GM12878 (cell line): ENCODE measurements at regions not wholly inside any gene's neighbourhood (a gene's known extent, or its start where the extent isn't known, plus 50 kb on each side); places are given as distances from the start of the nearest gene placed in this dataset.

ENCODE experiments used
- ATAC-seq: fragments of 200-7000 bp; cut with Tn5 transposase; 3 replicates; pipeline ENCODE4 v1.9.1; 2020; ENCODE audit warnings: mild to moderate bottlenecking, moderate library complexity
- BruUV-seq: library from RNA; stranded (reverse); fragments of 400-500 nt; replicated peaks from 2 replicates; lab custom pipeline; 2021; lab: Mats Ljungman, UMichigan
- CTCF ChIA-PET: fragments of 300-600 bp; sonication (Branson Sonifier 250); formaldehyde crosslinking; extraction: SDS; loops from one replicate; lab custom pipeline; 2021; ENCODE audit warnings: inconsistent platforms; lab: Yijun Ruan, JAX
- POLR2A ChIA-PET: fragments of 350-600 bp; formaldehyde crosslinking; extraction: SDS; loops from one replicate; lab custom pipeline; 2021; ENCODE audit warnings: inconsistent platforms; lab: Charles Lee
- RAD21 ChIA-PET: fragments of 300-600 bp; sonication (Branson Sonifier 250); formaldehyde crosslinking; loops from one replicate; lab custom pipeline; 2023; ENCODE audit warnings: antibody characterized with exemption; ENCODE audit not compliant: unreplicated experiment; lab: Charles Lee
- SMC1A ChIA-PET: fragments of 300-600 bp; sonication (Branson Sonifier 250); formaldehyde crosslinking; loops from one replicate; lab custom pipeline; 2023; ENCODE audit not compliant: unreplicated experiment, uncharacterized antibody; lab: Charles Lee
- DNase-seq: peaks from one replicate; pipeline ENCODE4 v3.0.0-alpha.2; 2011; ENCODE audit warnings: low read depth, low spot score
- FAIRE-seq: peaks from 3 replicates; lab custom pipeline; 2011; peaks lifted over from hg19 to GRCh38; lab: Jason Lieb, UNC
- H2AFZ ChIP-seq: 2 replicates; pipeline ENCODE4 v1.6.0; 2011; ENCODE audit warnings: low read depth, low read length, control low read depth; ENCODE audit not compliant: control insufficient read depth
- H3K27ac ChIP-seq: 2 replicates; pipeline ENCODE4 v1.5.1; 2011; ENCODE audit warnings: control low read depth; ENCODE audit not compliant: control insufficient read depth, insufficient read depth
- H3K27me3 ChIP-seq, 2 experiments: replicated peaks in 1 of 2; 2 replicates each; pipeline versions ENCODE4 v1.6.0 to v1.6.1; 2011; ENCODE audit warnings: low read length in 1 of 2; ENCODE audit not compliant: control insufficient read depth in 2 of 2, insufficient read depth in 2 of 2
- H3K36me3 ChIP-seq, 2 experiments: 2 replicates each; pipeline ENCODE4 v1.5.1; 2011; ENCODE audit warnings: low read length in 1 of 2; ENCODE audit not compliant: control insufficient read depth in 2 of 2, insufficient read depth in 2 of 2
- H3K4me1 ChIP-seq: 2 replicates; pipeline ENCODE4 v1.6.1; 2011; ENCODE audit warnings: mild to moderate bottlenecking, low read length, moderate library complexity, mixed read lengths; ENCODE audit not compliant: control insufficient read depth, insufficient read depth
- H3K4me2 ChIP-seq: 2 replicates; pipeline ENCODE4 v1.6.0; 2011; ENCODE audit warnings: control low read depth; ENCODE audit not compliant: control insufficient read depth, insufficient read depth
- H3K4me3 ChIP-seq: fragments of 200-600 bp; sonication (generic); 2 replicates; pipeline ENCODE4 v1.5.1; 2016
- H3K79me2 ChIP-seq: 2 replicates; pipeline ENCODE4 v1.6.0; 2011; ENCODE audit warnings: low read length; ENCODE audit not compliant: control insufficient read depth, insufficient read depth
- H3K9ac ChIP-seq: 2 replicates; pipeline ENCODE4 v1.8.0; 2011; ENCODE audit warnings: low read length, control low read depth, mixed read lengths; ENCODE audit not compliant: control insufficient read depth, insufficient read depth
- H3K9me3 ChIP-seq: replicated peaks from 3 replicates; pipeline ENCODE4 v1.5.1; 2011; ENCODE audit warnings: mild to moderate bottlenecking, low read length; ENCODE audit not compliant: control insufficient read depth, insufficient read depth
- H4K20me1 ChIP-seq: 2 replicates; pipeline ENCODE4 v1.6.0; 2011; ENCODE audit not compliant: control insufficient read depth, insufficient read depth
- ATF7 ChIP-seq: fragments of 450-650 bp; IDR thresholded peaks from 2 replicates; pipeline ENCODE4 v1.6.1; 2016; ENCODE audit warnings: low read depth, mild to moderate bottlenecking
- CEBPZ ChIP-seq: fragments of 150-350 bp; IDR thresholded peaks from 2 replicates; pipeline ENCODE4 v1.6.1; 2016; ENCODE audit warnings: low read depth, low read length
- CREM ChIP-seq: IDR thresholded peaks from 2 replicates; pipeline ENCODE4 v1.6.1; 2014; ENCODE audit warnings: antibody characterized with exemption, low read depth
- EGR1 ChIP-seq, 2 experiments: IDR thresholded peaks; 1 replicate in 1 of 2; 2 replicates in 1 of 2; pipeline ENCODE4 v1.6.1; 2011 to 2012; ENCODE audit warnings: low read depth in 2 of 2, low read length in 2 of 2, borderline replicate concordance in 1 of 2, mild to moderate bottlenecking in 1 of 2, moderate library complexity in 1 of 2
- HCFC1 ChIP-seq: fragments of 150-350 bp; IDR thresholded peaks from 2 replicates; pipeline ENCODE4 v1.6.1; 2014; ENCODE audit warnings: low read length
- IRF3 ChIP-seq: fragments of 450-650 bp; IDR thresholded peaks from 2 replicates; pipeline ENCODE4 v1.6.1; 2014; ENCODE audit warnings: mild to moderate bottlenecking
- IRF5 ChIP-seq: fragments of 450-650 bp; IDR thresholded peaks from 2 replicates; pipeline ENCODE4 v1.6.1; 2017; ENCODE audit warnings: borderline replicate concordance
- LARP7 ChIP-seq: fragments of 450-650 bp; IDR thresholded peaks from 2 replicates; pipeline ENCODE4 v1.6.1; 2017; ENCODE audit warnings: mild to moderate bottlenecking
- MLLT1 ChIP-seq: fragments of 450-650 bp; IDR thresholded peaks from 2 replicates; pipeline ENCODE4 v1.6.1; 2016; ENCODE audit warnings: mild to moderate bottlenecking
- MTA2 ChIP-seq: fragments of 450-650 bp; IDR thresholded peaks from 2 replicates; pipeline ENCODE4 v1.6.1; 2016; ENCODE audit warnings: low read depth, mild to moderate bottlenecking, moderate library complexity
- MXI1 ChIP-seq: fragments of 150-350 bp; IDR thresholded peaks from 2 replicates; pipeline ENCODE4 v1.6.1; 2011; ENCODE audit warnings: low read depth, mild to moderate bottlenecking, inconsistent platforms, low read length, improper control_type of control experiment
- SMARCA5 ChIP-seq: fragments of 450-650 bp; IDR thresholded peaks from 2 replicates; pipeline ENCODE4 v1.6.1; 2017; ENCODE audit warnings: mild to moderate bottlenecking
- TBL1XR1 ChIP-seq: IDR thresholded peaks from 2 replicates; pipeline ENCODE4 v1.6.1; 2012; ENCODE audit warnings: low read depth, low read length, improper control_type of control experiment
- TCF12 ChIP-seq: IDR thresholded peaks from 2 replicates; pipeline ENCODE4 v1.6.1; 2011; ENCODE audit warnings: low read depth, mild to moderate bottlenecking, low read length
- ZBTB4 ChIP-seq: fragments of 450-650 bp; formaldehyde crosslinking; IDR thresholded peaks from 2 replicates; pipeline ENCODE4 v1.4.0; 2022; ENCODE audit warnings: mild to moderate bottlenecking, moderate library complexity
- ZNF622 ChIP-seq: fragments of 450-650 bp; IDR thresholded peaks from 2 replicates; pipeline ENCODE4 v1.6.1; 2017; ENCODE audit warnings: mild to moderate bottlenecking, inconsistent platforms
- WGBS: methylation state at CpG from one replicate; pipeline ENCODE4 v1.1.6; 2016; ENCODE audit warnings: low lambda C conversion rate; ENCODE audit not compliant: insufficient replicate concordance, insufficient coverage; ENCODE audit errors: missing lambda C conversion rate; 5-methylcytosine and 5-hydroxymethylcytosine counted together
- in situ Hi-C: fragments of 300-500 bp; cut with MboI; formaldehyde crosslinking; loops from 9 replicates; pipeline ENCODE4 v1.14.3; 2018; ENCODE audit warnings: mixed read lengths
- intact Hi-C: fragments of 100-400 bp; cut with micrococcal nuclease; formaldehyde crosslinking; loops from one replicate; pipeline ENCODE4 v1.14.2; 2022; ENCODE audit not compliant: unreplicated experiment

- no peaks in the 10 kb centered on the region for H3K79me2 ChIP-seq
- no peak for ATAC-seq
- peaks cover 14% of the 10 kb centered on the region; the same call in 2 of the 3 replicates for H3K9me3 ChIP-seq
- no peaks in the 10 kb centered on the region for H3K27me3 ChIP-seq
- H3K36me3 ChIP-seq: no peaks in the 10 kb centered on the region
- no peak overlapping the region for H3K27ac ChIP-seq
- H2AFZ ChIP-seq: no peak overlapping the region
- BruUV-seq: no TSS peak
- no peaks in the 10 kb centered on the region for H4K20me1 ChIP-seq
- no peak overlapping the region for H3K9ac ChIP-seq
- ChIA-PET SMC1A (no interaction called here), CTCF (no interaction called here), RAD21 (no interaction called here), POLR2A (interaction anchor here (0.6 kb wide), 1 partner anchor 199 kb away, joined by 4 read pairs; no protein-coding TSS in a partner anchor)
- intact Hi-C loops (no loop called here), in situ Hi-C loops (no loop called here)
- FAIRE-seq: no peak
- H3K4me2 ChIP-seq: no peak overlapping the region
- no peak overlapping the region for H3K4me3 ChIP-seq
- peaks cover 8% of the 10 kb centered on the region for H3K4me1 ChIP-seq
- 95% methylated on average over 3 of the region's 3 CpGs for WGBS
- no peak for DNase-seq
- TF ChIP-seq MTA2 (no peak), CREM (no peak), IRF3 (no peak), TCF12 (no peak), TBL1XR1 (no peak), ZNF622 (no peak), LARP7 (no peak), IRF5 (no peak), ZBTB4 (CRISPR knock-in tag) (no peak), MLLT1 (no peak), SMARCA5 (no peak), EGR1 (IDR thresholded peaks at IDR 0.05; ENCODE audit: borderline replicate concordance in 1 of 2, low read depth in 2 of 2, low read length in 2 of 2) (no peak), ATF7 (no peak), HCFC1 (no peak), CEBPZ (no peak), MXI1 (no peak)
These were observed 92.0 kb upstream of the RNU6-1 start for GRCh38 chr15:67931861-67932260.
